ENCODE measurements at regions not wholly inside any gene's neighbourhood (a gene's known extent, or its start where the extent isn't known, plus 50 kb on each side); places are given as distances from the start of the nearest gene placed in this dataset.

- no peak for DNase-seq (ENCODE audit: low read depth in 2 of 2)
Observed at GRCh38 chr7:130879191-130879590, 145.2 kb upstream of the KLF14 start.

DNA sequence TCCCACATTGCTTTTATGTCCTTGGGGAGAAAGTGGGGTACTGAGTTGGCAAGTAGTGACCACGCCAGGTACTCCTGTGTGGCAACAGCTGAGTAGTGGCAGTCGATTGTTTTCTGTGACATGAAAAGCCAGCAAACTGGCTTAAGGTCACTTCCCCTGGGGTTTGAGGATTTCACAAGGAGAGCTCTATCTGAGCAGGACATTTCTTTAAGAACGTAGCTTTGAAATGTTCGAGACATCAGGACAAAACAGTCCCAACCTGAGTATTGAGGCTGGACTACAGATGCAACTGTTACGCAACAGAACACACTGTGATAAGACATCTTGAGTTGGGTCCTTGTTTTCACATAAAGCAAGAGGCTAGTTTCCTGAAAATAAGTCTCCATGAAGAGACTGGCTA is 146.7 kb upstream of the KLF14 start:
- no peak for DNase-seq (ENCODE audit: low read depth in 2 of 2)

DNA sequence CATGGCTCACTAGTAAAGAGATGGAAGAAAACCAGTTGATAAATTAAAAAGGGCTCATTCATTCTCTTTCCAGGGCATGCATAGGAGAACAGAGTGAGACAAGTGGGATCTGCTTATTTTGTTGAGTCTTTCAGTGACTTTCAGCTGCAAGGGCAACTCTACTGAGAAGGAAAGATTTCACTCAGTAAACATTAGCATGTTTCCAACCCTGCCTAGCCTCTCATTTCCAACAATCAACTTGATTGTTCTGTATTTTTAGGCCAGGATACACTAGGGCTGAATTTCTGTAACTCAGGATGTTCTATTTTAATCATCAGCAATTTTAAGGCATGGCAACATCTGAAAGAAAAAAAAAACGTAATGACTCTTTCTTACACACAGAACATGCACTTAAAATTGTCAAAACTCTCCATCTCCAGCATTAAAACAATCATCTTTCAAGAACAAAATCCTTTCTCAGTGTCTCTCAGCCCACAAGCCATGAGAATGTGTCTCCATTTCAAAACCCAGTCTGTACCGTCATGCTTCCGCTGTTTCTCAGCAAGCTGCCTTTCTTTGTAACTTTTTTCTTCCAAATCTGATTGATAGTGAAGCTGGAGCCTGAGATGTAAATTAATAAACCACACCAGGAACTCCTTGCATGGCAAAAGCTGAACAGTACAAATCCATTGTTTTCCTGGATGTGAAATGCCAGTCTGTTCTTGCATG is 147.2 kb upstream of the KLF14 start:
- no peak for DNase-seq (ENCODE audit: low read depth in 2 of 2)

DNA sequence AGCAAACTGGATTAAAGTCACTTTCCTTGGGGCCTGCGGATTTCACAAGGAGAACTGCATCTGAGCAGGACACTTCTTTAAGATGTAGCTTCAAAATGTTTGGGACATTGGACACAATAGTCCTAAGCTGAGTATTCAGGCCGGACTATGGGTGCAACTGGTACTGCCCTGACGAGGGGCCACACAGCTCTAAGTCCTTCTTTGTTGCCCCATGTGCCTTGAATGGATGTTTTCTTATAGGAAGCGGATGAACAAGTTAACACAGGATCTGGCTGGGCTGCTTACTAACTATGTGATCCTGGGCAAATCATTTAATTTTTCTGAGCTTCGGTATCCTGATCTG is 147.8 kb upstream of the KLF14 start:
- no peak for DNase-seq (ENCODE audit: low read depth in 2 of 2)

GRCh38 chr7:130882396-130882795 is 148.4 kb upstream of the KLF14 start:
- no peak for DNase-seq (ENCODE audit: low read depth in 2 of 2)

GRCh38 chr7:130883928-130884327 is 149.9 kb upstream of the KLF14 start:
- DNase-seq (ENCODE audit: low read depth in 2 of 2), result no peak

GRCh38 chr7:130884437-130885417 is 150.7 kb upstream of the KLF14 start:
- no peak for DNase-seq (ENCODE audit: low read depth in 2 of 2)

DNA sequence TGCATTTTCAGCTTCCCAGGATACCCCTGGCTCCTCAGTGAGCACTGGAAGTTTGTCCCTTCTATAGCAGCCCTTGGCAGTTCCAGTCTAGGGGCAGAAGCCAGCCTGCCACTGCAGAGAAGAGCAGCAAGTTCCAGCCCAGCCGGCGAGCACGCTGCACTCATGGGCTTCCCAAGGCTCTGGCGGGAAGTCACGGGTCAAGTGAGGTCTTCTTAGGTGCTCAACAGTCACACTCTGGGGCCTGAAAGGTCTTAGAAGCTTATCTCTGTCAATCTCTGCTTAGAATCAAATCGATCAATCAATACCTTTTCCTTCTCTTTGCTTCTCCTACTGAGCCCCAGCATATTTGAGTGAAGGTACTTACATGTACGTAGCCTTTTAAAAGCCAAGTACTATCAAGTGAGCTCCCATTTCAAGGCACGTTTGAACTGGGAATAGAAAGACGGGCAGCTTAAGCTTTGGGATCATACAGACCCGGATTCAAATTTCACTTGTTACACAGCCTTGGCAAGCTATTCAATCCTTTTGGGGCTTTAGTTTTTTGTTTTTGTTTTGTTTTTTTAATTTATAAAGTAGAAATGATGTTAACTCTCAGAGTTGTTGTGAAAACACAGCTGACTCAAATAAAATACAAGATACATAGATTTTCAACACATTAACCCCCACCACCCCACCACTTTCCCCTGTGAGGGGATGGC is 152.6 kb upstream of the KLF14 start:
- no peak for DNase-seq (ENCODE audit: low read depth in 2 of 2)

GRCh38 chr7:130887182-130887956 is 153.4 kb upstream of the KLF14 start:
- DNase-seq (ENCODE audit: low read depth in 2 of 2), result no peak

GRCh38 chr7:130887957-130888371 is 154.0 kb upstream of the KLF14 start:
- DNase-seq (ENCODE audit: low read depth in 2 of 2), result no peak

- no peak for DNase-seq (ENCODE audit: low read depth in 2 of 2)
Observed at GRCh38 chr7:130888468-130888867, 154.5 kb upstream of the KLF14 start.

DNA sequence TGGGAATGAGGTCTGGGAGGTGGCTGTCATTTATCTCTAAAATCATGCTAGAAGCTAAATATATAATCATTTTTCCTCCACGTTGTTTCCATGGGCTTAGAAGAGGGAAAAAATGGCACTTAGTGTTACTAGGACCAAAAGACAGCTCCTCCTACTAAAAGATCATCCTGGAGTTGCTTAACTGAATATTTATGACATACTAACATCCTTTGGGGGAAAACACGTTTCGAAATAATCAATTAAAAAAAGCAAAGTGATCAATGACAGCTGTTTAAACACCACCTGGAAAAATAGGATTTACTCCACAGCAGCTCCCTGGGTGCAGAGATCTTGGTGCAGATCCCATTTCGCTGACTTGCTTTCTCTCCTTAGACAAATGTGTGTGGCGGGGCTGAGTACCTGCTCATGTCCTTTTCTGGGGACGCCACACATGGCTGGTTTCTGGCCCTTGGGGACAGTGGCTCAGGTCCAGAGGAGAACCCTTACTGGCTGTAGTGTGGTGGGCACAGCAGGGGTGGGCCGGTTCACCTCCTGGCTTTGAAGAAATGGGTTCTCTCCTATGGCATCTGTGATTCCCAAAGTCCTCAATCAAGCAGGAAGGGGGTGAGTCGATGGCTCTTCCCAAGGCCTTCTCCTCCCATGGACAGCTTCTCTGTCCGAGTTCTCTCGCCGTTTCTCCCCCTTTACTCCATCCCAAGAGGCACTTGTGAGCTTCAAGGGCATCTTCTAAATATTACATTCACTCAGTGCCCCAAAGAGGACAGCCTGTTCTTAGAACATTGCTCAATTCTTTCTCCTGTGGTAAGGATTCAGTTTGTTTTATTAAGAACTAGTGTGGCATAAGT is 156.4 kb upstream of the KLF14 start:
- no peak for DNase-seq (ENCODE audit: low read depth in 2 of 2)

DNA sequence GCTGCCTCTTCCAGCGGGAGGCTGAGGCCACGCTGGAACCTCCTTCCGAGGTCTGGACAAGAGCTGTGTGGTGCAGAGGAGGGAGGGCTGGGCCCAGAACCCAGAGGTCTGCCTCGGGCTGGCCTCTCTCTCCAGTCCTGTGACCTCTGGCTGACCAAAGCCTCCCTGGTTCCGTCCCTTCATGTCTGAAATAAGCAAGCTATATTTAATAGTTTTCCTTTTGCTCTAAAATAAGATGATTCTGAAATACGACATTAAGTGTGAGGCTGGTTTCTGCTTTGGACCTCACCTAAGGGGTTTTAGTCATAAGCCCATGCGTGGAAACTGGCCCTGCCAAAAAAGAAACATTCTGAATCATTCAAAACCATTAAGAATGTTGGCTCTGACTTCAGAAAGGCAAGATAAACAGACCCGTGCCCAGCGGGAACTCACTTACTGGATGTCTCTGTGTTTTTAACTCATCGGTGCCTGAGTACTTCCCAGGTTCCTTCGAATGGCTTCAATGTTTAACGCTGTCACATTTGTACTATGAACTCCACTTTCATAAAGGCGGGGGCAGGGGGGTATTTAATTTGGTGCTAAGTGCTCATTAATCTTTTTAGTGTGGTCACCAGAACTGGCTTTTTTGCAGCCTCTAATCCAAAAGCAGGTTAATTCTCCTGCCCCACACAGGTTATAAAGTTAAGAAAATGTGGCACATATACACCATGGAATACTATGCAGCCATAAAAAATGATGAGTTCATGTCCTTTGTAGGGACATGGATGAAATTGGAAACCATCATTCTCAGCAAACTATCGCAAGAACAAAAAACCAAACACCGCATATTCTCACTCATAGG is 157.5 kb upstream of the KLF14 start:
- DNase-seq (ENCODE audit: low read depth in 2 of 2), result no peak

- DNase-seq (ENCODE audit: low read depth in 2 of 2), result no peak
Observed at GRCh38 chr7:130893441-130893894, 159.5 kb upstream of the KLF14 start.

DNA sequence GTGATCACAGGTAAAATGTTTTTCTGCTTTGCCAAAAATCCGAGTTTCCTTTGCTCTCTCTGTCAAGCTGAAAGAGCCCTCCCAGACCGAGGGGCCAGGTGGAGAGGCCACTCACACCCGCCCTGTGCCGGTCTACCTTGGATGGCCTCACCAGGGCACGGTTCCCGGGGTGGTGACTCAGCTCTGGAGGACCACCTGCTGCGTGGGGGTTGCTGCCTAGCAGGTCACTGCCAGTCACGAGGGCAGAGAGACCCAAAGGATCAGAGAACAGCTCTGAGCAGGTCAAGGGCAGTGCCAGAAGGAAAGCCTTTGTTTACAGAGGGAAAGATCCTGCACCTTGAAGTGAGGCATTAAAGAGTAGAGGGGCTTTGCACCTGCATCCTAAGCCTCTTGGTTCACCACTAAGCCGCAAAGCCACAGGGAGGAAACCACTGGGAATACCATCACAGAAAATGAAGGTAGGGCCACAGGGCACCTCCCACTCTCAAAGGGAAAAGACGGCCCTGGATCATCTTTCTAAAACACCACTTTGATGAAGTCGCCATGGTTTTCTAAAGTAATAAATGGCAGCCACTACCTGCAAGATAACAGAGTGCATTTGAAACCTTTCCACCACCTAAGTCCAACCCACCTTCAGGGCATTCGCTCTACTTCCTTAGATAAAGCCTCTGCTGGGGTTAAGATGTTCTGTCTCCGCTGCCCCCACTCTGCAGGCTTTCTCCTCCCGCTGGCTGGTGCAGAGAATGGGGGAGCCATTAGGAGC is 160.3 kb upstream of the KLF14 start:
- no peak for DNase-seq (ENCODE audit: low read depth in 2 of 2)

GRCh38 chr7:130894909-130895750 is 161.1 kb upstream of the KLF14 start:
- no peak for DNase-seq (ENCODE audit: low read depth in 2 of 2)

DNA sequence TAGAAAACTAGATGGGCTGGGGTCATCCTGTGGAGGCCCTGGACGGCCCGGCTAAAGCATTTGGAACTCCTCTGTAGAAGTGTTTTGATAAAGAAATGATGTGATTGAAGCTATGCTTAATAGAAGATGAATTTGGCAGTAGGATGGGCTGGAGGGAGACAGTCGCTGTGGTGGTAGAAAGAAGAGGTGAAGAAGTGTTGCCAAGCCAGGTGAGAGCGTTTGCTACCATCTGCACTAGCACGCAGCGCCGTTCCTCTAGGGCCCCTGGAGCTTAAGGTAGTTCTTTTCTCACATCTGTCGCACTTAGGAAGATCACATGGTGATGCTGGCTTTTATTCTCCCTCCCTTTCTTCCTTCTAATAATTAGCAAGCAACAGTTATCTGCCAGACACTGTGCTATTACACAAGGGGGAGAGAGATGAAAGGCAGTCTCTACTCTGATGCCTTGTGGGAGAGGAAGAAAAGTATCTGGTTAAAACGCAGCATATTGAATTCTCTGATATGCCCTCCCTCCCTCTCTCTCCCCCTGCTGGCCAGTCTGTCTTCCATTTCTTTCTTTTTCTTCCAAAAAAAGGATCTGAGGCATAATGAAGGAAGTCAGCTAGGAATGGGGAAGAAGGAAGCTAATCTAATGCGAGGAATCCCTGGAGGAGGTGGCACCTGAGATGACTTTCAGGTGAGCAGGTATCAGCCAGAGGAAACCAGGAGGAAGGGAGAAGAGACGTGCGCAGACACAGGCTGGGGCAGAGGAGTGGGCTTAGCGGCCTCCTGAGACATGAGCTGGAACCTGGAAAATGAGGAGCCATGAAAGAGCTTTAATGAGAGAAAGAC is 162.3 kb upstream of the KLF14 start:
- DNase-seq (ENCODE audit: low read depth in 2 of 2), result no peak

Data from stimulated activated CD8-positive, alpha-beta memory T cell treated with anti-CD3 and anti-CD28 coated beads, Interleukin-15, amount 100 ng/mL, for 4 hours (primary cell).